ENCODE measurements at regions not wholly inside any gene's neighbourhood (a gene's known extent, or its start where the extent isn't known, plus 50 kb on each side); places are given as distances from the start of the nearest gene placed in this dataset.

DNA sequence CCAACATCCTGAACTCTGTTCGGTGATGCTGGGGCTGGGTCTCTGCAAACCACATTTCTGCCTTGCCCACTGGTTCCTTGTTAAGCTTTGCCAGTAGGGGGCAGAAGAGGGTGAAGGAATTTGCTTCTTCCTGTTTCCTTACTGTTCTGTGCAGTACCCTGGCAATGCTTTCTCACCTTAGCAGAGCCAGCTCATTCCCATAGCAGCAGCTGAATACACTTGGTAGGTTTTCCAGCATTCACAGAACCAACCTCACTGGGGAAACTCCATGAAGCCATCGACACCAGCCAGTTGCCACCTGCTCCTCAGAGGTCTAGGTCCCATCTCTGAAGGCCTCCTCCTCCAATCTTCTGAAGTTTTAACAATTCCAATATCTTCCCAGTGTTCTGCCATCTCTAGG lies 308.4 kb downstream of the PDCD6IP start:
- H3K9me2 ChIP-seq (replicated peaks; ENCODE audit: insufficient read depth, low read length): no peaks in the 10 kb centered on the region
- H3K79me2 ChIP-seq (ENCODE audit: insufficient read depth, low read length): no peaks in the 10 kb centered on the region
- H3K4me2 ChIP-seq (ENCODE audit: low read depth, low read length, poor library complexity, severe bottlenecking): peak overlapping the region; percentile 55
- no peaks in the 10 kb centered on the region for H3K9me3 ChIP-seq (ENCODE audit: insufficient read depth, low read length)
- TF ChIP-seq, protein P1, sequence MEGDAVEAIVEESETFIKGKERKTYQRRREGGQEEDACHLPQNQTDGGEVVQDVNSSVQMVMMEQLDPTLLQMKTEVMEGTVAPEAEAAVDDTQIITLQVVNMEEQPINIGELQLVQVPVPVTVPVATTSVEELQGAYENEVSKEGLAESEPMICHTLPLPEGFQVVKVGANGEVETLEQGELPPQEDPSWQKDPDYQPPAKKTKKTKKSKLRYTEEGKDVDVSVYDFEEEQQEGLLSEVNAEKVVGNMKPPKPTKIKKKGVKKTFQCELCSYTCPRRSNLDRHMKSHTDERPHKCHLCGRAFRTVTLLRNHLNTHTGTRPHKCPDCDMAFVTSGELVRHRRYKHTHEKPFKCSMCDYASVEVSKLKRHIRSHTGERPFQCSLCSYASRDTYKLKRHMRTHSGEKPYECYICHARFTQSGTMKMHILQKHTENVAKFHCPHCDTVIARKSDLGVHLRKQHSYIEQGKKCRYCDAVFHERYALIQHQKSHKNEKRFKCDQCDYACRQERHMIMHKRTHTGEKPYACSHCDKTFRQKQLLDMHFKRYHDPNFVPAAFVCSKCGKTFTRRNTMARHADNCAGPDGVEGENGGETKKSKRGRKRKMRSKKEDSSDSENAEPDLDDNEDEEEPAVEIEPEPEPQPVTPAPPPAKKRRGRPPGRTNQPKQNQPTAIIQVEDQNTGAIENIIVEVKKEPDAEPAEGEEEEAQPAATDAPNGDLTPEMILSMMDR (IDR thresholded peaks at IDR 0.05; ENCODE audit: insufficient read depth, low read length, poor library complexity, severe bottlenecking): peak; percentile 65
- TF ChIP-seq EZH2phosphoT487 (conservative IDR thresholded peaks at IDR 0.05; ENCODE audit: low read length): no peak
- peak overlapping the region; percentile 86 for H3K27ac ChIP-seq (ENCODE audit: low read depth, low read length)
- H3K9ac ChIP-seq (ENCODE audit: low read length): peak overlapping the region; percentile 14
- peaks cover 3% of the 10 kb centered on the region; the same call in 1 of the 2 replicates for H3F3A ChIP-seq (ENCODE audit: insufficient read depth)
- H4K20me1 ChIP-seq (ENCODE audit: low read depth, low read length): no peaks in the 10 kb centered on the region
- no peaks in the 10 kb centered on the region for H3K36me3 ChIP-seq (ENCODE audit: low read length)
- no peaks in the 10 kb centered on the region for H3K27me3 ChIP-seq (ENCODE audit: low read length)
- H3K4me3 ChIP-seq (ENCODE audit: insufficient read depth, low read length, poor library complexity, severe bottlenecking): no peak overlapping the region
- H2AFZ ChIP-seq (ENCODE audit: low read depth, low read length, severe bottlenecking): peak overlapping the region; percentile 32

DNA sequence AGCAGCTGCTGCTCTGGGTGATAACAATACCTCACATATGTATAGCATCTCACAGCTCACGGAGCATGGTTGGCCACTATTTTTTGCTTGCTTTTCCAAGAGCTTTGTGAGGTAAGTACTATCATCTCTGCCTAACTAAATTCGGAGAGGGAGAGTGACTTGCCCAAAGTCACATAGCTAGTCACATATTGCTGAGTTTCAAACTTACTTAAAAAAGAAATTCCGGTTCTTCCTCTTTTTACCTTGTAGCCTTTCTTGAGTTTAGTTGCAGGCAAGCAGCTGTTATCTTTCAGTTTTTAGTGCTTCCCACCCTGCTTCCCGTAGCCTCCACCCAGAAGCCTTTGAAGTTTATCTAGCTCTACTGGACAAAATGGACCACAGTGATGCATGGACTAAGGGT lies 309.2 kb downstream of the PDCD6IP start:
- H3K27ac ChIP-seq (ENCODE audit: low read depth, low read length): peak overlapping the region; percentile 86
- no peaks in the 10 kb centered on the region for H3K79me2 ChIP-seq (ENCODE audit: insufficient read depth, low read length)
- no peak overlapping the region for H3K4me3 ChIP-seq (ENCODE audit: insufficient read depth, low read length, poor library complexity, severe bottlenecking)
- H3K4me2 ChIP-seq (ENCODE audit: low read depth, low read length, poor library complexity, severe bottlenecking): peak overlapping the region; percentile 55
- H3F3A ChIP-seq (ENCODE audit: insufficient read depth): peaks cover 3% of the 10 kb centered on the region; the same call in 1 of the 2 replicates
- TF ChIP-seq EZH2phosphoT487 (conservative IDR thresholded peaks at IDR 0.05; ENCODE audit: low read length): no peak
- TF ChIP-seq, protein P1 (IDR thresholded peaks at IDR 0.05; ENCODE audit: insufficient read depth, low read length, poor library complexity, severe bottlenecking): no peak
- no peaks in the 10 kb centered on the region for H4K20me1 ChIP-seq (ENCODE audit: low read depth, low read length)
- H2AFZ ChIP-seq (ENCODE audit: low read depth, low read length, severe bottlenecking): peak overlapping the region; percentile 32
- no peaks in the 10 kb centered on the region for H3K36me3 ChIP-seq (ENCODE audit: low read length)
- H3K9ac ChIP-seq (ENCODE audit: low read length): peak overlapping the region; percentile 14
- H3K27me3 ChIP-seq (ENCODE audit: low read length): no peaks in the 10 kb centered on the region
- H3K9me2 ChIP-seq (replicated peaks; ENCODE audit: insufficient read depth, low read length): no peaks in the 10 kb centered on the region
- no peaks in the 10 kb centered on the region for H3K9me3 ChIP-seq (ENCODE audit: insufficient read depth, low read length)

GRCh38 chr3:34109021-34109420 lies 310.6 kb downstream of the PDCD6IP start:
- Histone ChIP-seq H4K20me1 (ENCODE audit: low read depth, low read length) (no peaks in the 10 kb centered on the region), H3K4me3 (ENCODE audit: insufficient read depth, low read length, poor library complexity, severe bottlenecking) (no peak overlapping the region), H3K9ac (ENCODE audit: low read length) (no peak overlapping the region), H2AFZ (ENCODE audit: low read depth, low read length, severe bottlenecking) (no peak overlapping the region), H3K9me2 (replicated peaks; ENCODE audit: insufficient read depth, low read length) (no peaks in the 10 kb centered on the region), H3K36me3 (ENCODE audit: low read length) (no peaks in the 10 kb centered on the region), H3K79me2 (ENCODE audit: insufficient read depth, low read length) (no peaks in the 10 kb centered on the region), H3F3A (ENCODE audit: insufficient read depth) (peaks cover 3% of the 10 kb centered on the region; the same call in 1 of the 2 replicates), H3K9me3 (ENCODE audit: insufficient read depth, low read length) (no peaks in the 10 kb centered on the region), H3K27ac (ENCODE audit: low read depth, low read length) (peak overlapping the region; percentile 86), H3K27me3 (ENCODE audit: low read length) (no peaks in the 10 kb centered on the region), H3K4me2 (ENCODE audit: low read depth, low read length, poor library complexity, severe bottlenecking) (no peak overlapping the region)
- TF ChIP-seq, protein P1 (IDR thresholded peaks at IDR 0.05; ENCODE audit: insufficient read depth, low read length, poor library complexity, severe bottlenecking): no peak
